ENCODE measurements at regions not wholly inside any gene's neighbourhood (a gene's known extent, or its start where the extent isn't known, plus 50 kb on each side); places are given as distances from the start of the nearest gene placed in this dataset.

DNA sequence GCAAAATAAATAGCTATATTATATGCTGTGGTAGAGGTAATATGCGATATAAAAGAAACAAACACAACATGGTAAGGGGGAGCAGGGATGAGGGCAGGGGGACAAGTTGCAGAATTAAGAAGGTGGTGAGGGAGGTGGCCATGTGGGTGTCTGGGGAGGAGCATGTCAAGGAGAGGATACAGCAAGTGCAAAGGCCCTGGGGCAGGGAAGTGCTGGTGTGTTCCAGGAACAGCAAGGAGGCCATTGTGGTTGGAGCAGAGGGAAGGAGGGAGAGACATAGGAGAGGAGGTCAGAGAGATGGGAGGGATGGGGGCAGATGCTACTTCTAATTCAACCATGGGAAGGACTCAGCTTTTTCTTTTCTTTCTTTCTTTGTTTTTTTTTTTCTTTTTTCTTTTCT is 161.2 kb upstream of the IGSF21 start:
- Histone ChIP-seq H3K36me3 (no peaks in the 10 kb centered on the region), H3K4me3 (no peak overlapping the region), H3K9me3 (no peaks in the 10 kb centered on the region), H3K27ac (no peak overlapping the region), H3K27me3 (replicated peaks in 1 of 7) (peaks cover 0 to 63% (median 0%) of the 10 kb centered on the region in 7 donors), H3K4me1 (no peaks in the 10 kb centered on the region)
- TF ChIP-seq, protein P1, sequence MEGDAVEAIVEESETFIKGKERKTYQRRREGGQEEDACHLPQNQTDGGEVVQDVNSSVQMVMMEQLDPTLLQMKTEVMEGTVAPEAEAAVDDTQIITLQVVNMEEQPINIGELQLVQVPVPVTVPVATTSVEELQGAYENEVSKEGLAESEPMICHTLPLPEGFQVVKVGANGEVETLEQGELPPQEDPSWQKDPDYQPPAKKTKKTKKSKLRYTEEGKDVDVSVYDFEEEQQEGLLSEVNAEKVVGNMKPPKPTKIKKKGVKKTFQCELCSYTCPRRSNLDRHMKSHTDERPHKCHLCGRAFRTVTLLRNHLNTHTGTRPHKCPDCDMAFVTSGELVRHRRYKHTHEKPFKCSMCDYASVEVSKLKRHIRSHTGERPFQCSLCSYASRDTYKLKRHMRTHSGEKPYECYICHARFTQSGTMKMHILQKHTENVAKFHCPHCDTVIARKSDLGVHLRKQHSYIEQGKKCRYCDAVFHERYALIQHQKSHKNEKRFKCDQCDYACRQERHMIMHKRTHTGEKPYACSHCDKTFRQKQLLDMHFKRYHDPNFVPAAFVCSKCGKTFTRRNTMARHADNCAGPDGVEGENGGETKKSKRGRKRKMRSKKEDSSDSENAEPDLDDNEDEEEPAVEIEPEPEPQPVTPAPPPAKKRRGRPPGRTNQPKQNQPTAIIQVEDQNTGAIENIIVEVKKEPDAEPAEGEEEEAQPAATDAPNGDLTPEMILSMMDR (IDR thresholded peaks at IDR 0.05 in 8 of 11, conservative IDR thresholded peaks at IDR 0.05 in 3 of 11): no peak
- TF ChIP-seq POLR2AphosphoS5 (IDR thresholded peaks at IDR 0.05) (no peak), POLR2A (IDR thresholded peaks at IDR 0.05) (no peak)
- no peak for DNase-seq
- intact Hi-C loops (cut with DNase I; ENCODE audit: low total_unique reads): no loop called here
- WGBS, 5 donors: 92 to 100% (median 94%) methylated on average over 1 of the region's 1 CpG

DNA sequence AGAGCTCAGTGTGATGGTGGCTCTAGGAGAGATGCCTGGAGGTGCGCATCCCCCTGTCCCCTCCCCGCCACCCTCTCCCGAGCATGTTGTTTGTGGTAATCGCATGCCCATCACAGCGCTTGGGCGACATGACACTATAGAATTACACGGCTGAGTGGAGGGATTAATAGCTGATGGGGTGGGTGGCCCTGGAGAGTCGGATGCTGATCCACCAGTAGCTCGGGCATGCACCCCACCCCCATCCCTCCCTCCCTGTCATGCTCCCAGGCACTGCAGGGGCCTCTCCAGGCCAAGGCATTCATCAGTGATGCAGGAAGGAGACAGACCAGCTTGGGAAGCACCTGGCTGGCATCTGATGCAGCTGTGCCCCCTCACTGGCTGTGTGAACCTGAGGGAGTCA is 159.0 kb upstream of the IGSF21 start:
- TF ChIP-seq POLR2AphosphoS5 (IDR thresholded peaks at IDR 0.05) (no peak), POLR2A (IDR thresholded peaks at IDR 0.05) (no peak)
- TF ChIP-seq, protein P1 (IDR thresholded peaks at IDR 0.05 in 8 of 11, conservative IDR thresholded peaks at IDR 0.05 in 3 of 11): no peak
- intact Hi-C loops (cut with DNase I; ENCODE audit: low total_unique reads): no loop called here
- H3K9me3 ChIP-seq: no peaks in the 10 kb centered on the region
- H3K4me3 ChIP-seq: no peak overlapping the region
- H3K4me1 ChIP-seq: no peaks in the 10 kb centered on the region
- 54 to 100% (median 71%) methylated on average over 2 to 9 of the region's 9 CpGs for WGBS, 5 donors
- no peak for DNase-seq
- no peaks in the 10 kb centered on the region for H3K36me3 ChIP-seq
- H3K27ac ChIP-seq: no peak overlapping the region
- H3K27me3 ChIP-seq (replicated peaks in 1 of 7): peaks cover 0 to 77% (median 6%) of the 10 kb centered on the region in 7 donors

DNA sequence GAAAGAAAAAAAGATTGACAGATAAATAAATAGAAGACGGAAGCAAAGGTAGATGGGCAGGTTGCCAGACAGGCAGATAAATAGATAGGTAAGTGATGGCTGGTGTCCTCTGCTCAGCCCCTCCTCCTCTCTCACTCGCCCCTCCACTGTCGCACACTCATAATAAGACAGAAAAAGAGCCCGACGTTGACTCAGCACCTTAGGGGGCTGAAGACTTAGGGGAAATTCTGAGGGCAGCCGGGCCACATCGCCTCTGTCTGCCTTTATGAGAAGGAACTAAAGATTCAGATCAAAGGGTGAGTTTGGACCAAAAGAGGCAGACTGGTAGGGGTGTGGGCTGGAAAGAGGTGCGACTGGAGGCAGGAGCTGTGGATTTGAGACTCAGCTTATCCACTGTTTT is 158.1 kb upstream of the IGSF21 start:
- Histone ChIP-seq H3K27ac (no peak overlapping the region), H3K27me3 (replicated peaks in 1 of 7) (peaks cover 0 to 82% (median 6%) of the 10 kb centered on the region in 7 donors), H3K4me3 (no peak overlapping the region), H3K36me3 (no peaks in the 10 kb centered on the region), H3K4me1 (no peaks in the 10 kb centered on the region), H3K9me3 (no peaks in the 10 kb centered on the region)
- no peak for DNase-seq
- intact Hi-C loops (cut with DNase I; ENCODE audit: low total_unique reads): no loop called here
- TF ChIP-seq, protein P1 (IDR thresholded peaks at IDR 0.05 in 8 of 11, conservative IDR thresholded peaks at IDR 0.05 in 3 of 11): no peak
- TF ChIP-seq POLR2A (IDR thresholded peaks at IDR 0.05): no peak
- no peak for TF ChIP-seq POLR2AphosphoS5 (IDR thresholded peaks at IDR 0.05)
- WGBS, 5 donors: 58 to 68% (median 64%) methylated on average over 8 of the region's 8 CpGs

DNA sequence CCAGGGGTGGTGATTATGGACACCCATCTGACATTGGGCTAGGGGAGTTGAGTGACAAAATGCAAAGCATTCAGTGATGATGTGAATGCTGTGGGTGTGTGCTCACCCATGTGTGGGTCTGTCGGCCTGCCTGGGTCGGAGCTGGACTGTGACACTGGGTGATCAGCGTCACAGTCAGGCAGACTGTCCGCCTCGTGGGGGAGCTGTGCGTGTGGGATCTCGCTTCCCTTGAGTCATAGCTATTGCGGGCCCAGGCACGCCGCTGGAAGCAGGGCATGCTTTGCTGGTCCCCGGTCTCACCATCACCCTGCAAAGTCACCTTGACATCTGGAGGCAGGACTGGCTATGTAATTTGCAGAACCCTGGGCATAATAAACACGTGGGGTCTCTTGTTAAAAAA is 156.9 kb upstream of the IGSF21 start:
- intact Hi-C loops (cut with DNase I; ENCODE audit: low total_unique reads): no loop called here
- Histone ChIP-seq H3K9me3 (no peaks in the 10 kb centered on the region), H3K27ac (no peak overlapping the region), H3K27me3 (replicated peaks in 1 of 7) (peaks cover 0 to 86% (median 6%) of the 10 kb centered on the region in 7 donors), H3K4me1 (no peaks in the 10 kb centered on the region), H3K4me3 (no peak overlapping the region), H3K36me3 (no peaks in the 10 kb centered on the region)
- TF ChIP-seq POLR2A (IDR thresholded peaks at IDR 0.05): no peak
- TF ChIP-seq, protein P1 (IDR thresholded peaks at IDR 0.05 in 8 of 11, conservative IDR thresholded peaks at IDR 0.05 in 3 of 11): no peak
- TF ChIP-seq POLR2AphosphoS5 (IDR thresholded peaks at IDR 0.05): no peak
- 59 to 77% (median 73%) methylated on average over 4 to 12 of the region's 12 CpGs for WGBS, 5 donors
- no peak for DNase-seq

Measured in spleen (tissue), 11 donors.